ENCODE measurements at regions not wholly inside any gene's neighbourhood (a gene's known extent, or its start where the extent isn't known, plus 50 kb on each side); places are given as distances from the start of the nearest gene placed in this dataset.
A peak's percentile ranks its signal among the peaks of the same experiment; 100 is the strongest.

DNA sequence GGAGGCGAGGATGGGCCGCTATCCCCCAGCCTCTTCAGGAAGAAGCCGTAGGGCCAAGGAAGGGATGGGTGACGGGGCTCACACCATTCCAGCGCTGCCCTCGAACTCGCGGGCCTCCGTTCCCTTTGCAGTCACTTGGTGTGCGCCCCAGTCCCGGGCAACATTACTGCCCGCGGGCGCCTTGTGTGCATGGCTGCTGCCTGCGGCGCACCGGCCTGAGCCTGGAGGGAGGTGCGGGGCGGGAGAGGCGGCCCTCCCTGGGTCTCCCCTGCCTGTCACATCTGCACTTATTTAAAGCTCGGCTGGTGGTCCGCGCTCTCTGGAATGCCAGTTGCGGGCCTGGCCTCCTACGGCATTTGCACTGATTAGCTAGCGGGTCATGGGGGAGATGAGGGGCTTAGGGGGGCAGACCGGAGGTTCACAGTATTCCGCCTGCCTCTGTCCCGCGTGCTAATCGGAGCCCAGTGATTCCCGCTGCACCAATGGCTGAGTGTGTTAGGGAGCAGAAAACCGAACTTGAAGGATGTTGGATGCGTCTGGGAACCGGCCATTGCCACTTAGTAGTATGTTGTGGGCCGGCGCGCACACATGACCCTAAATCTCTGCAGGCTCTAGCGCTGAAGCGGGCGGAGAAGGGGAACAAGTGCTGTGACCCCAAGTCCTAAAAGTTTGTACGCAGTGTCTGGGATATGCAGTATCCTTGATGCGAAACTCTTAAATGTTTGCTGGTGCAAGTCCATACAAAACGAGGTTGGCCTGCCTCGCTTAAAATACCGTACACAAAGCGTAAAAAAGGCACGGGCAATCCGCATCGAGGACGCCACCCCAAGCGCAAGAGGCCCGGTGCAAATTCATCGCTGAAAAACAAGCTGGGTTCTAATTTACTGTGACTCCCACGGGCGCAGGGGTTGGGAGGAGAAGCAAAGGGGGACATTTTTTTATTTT is 161.2 kb upstream of the SIX2 start:
- TF ChIP-seq CTCF (IDR thresholded peaks at IDR 0.05; ENCODE audit: insufficient read depth, low read length) (no peak), SPI1 (IDR thresholded peaks at IDR 0.05; ENCODE audit: borderline replicate concordance, low read depth) (no peak), GABPA (IDR thresholded peaks at IDR 0.05; ENCODE audit: low read depth) (no peak), POLR2AphosphoS5 (IDR thresholded peaks at IDR 0.05; ENCODE audit: low read depth) (no peak)
- TF ChIP-seq, protein P1, sequence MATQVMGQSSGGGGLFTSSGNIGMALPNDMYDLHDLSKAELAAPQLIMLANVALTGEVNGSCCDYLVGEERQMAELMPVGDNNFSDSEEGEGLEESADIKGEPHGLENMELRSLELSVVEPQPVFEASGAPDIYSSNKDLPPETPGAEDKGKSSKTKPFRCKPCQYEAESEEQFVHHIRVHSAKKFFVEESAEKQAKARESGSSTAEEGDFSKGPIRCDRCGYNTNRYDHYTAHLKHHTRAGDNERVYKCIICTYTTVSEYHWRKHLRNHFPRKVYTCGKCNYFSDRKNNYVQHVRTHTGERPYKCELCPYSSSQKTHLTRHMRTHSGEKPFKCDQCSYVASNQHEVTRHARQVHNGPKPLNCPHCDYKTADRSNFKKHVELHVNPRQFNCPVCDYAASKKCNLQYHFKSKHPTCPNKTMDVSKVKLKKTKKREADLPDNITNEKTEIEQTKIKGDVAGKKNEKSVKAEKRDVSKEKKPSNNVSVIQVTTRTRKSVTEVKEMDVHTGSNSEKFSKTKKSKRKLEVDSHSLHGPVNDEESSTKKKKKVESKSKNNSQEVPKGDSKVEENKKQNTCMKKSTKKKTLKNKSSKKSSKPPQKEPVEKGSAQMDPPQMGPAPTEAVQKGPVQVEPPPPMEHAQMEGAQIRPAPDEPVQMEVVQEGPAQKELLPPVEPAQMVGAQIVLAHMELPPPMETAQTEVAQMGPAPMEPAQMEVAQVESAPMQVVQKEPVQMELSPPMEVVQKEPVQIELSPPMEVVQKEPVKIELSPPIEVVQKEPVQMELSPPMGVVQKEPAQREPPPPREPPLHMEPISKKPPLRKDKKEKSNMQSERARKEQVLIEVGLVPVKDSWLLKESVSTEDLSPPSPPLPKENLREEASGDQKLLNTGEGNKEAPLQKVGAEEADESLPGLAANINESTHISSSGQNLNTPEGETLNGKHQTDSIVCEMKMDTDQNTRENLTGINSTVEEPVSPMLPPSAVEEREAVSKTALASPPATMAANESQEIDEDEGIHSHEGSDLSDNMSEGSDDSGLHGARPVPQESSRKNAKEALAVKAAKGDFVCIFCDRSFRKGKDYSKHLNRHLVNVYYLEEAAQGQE (IDR thresholded peaks at IDR 0.05; ENCODE audit: insufficient replicate concordance, low read depth), result no peak
- Histone ChIP-seq H3K27me3 (ENCODE audit: insufficient read depth, poor library complexity, severe bottlenecking) (peaks cover 53% of the 10 kb centered on the region), H3K4me3 (replicated peaks; ENCODE audit: insufficient read depth, low read length) (peak overlapping the region; percentile 47; the same call in 1 of the 2 replicates), H3K27ac (replicated peaks) (no peak overlapping the region)
- no peak for DNase-seq (ENCODE audit: low read depth in 1 of 2, low spot score in 1 of 2)

DNA sequence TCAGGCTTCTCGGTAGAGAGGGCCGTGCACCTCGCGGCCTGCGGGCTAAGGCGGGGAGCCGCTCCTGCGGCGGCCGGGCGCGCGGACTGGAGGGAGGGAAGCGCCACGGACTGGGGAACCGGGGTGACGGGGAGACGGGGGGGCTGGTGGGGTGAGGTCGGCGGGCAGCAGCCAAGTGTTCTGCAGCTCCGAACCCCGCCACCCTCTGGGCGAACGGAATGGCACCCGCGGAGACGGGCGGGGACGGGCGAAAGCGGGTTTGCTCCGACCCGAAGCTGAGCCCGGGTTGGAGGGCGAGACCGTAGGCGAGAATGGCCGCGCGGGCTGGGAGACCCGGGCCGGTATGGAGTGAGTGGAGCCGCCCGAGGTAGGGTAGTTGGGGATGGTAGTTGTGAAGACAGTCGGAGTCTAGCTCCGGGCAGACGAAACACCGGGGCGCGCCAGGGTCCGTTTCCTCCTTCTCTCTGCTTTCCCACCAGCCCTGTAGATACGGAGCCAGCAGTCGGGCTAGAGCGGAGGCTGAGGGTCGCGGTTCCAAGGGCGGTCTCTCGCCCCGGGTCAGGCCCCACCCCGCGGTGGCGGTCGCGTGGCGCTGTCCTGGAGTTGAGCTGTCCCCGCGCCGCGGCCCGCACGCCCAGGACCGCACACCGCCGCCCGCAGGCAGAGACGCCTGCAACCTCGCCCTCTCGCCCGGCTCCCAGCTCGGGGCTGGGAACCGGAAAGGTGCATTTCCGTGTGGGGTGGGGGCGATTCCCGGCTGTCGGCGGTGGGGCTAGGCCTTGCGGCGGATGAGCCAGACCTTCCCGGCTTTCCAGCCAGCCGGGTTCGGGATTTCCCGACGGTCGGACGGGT is 160.3 kb upstream of the SIX2 start:
- DNase-seq (ENCODE audit: low read depth in 1 of 2, low spot score in 1 of 2), result peak in 1 of 2 experiments; percentile 12
- Histone ChIP-seq H3K27ac (replicated peaks) (no peak overlapping the region), H3K27me3 (ENCODE audit: insufficient read depth, poor library complexity, severe bottlenecking) (peaks cover 57% of the 10 kb centered on the region), H3K4me3 (replicated peaks; ENCODE audit: insufficient read depth, low read length) (peak overlapping the region; percentile 47)
- TF ChIP-seq CTCF (IDR thresholded peaks at IDR 0.05; ENCODE audit: insufficient read depth, low read length), result no peak
- no peak for TF ChIP-seq SPI1 (IDR thresholded peaks at IDR 0.05; ENCODE audit: borderline replicate concordance, low read depth)
- no peak for TF ChIP-seq POLR2AphosphoS5 (IDR thresholded peaks at IDR 0.05; ENCODE audit: low read depth)
- TF ChIP-seq GABPA (IDR thresholded peaks at IDR 0.05; ENCODE audit: low read depth), result no peak
- TF ChIP-seq, protein P1 (IDR thresholded peaks at IDR 0.05; ENCODE audit: insufficient replicate concordance, low read depth), result no peak

GRCh38 chr2:45168711-45169338 is 159.6 kb upstream of the SIX2 start:
- Histone ChIP-seq H3K27ac (replicated peaks) (no peak overlapping the region), H3K4me3 (replicated peaks; ENCODE audit: insufficient read depth, low read length) (peak overlapping the region; percentile 47), H3K27me3 (ENCODE audit: insufficient read depth, poor library complexity, severe bottlenecking) (peaks cover 56% of the 10 kb centered on the region)
- TF ChIP-seq CTCF (IDR thresholded peaks at IDR 0.05; ENCODE audit: insufficient read depth, low read length) (no peak), SPI1 (IDR thresholded peaks at IDR 0.05; ENCODE audit: borderline replicate concordance, low read depth) (no peak), GABPA (IDR thresholded peaks at IDR 0.05; ENCODE audit: low read depth) (no peak), POLR2AphosphoS5 (IDR thresholded peaks at IDR 0.05; ENCODE audit: low read depth) (no peak)
- TF ChIP-seq, protein P1 (IDR thresholded peaks at IDR 0.05; ENCODE audit: insufficient replicate concordance, low read depth), result no peak
- DNase-seq (ENCODE audit: low read depth in 1 of 2, low spot score in 1 of 2), result peak in 1 of 2 experiments; percentile 6
